HepG2 (cell line): ENCODE measurements at regions not wholly inside any gene's neighbourhood (a gene's known extent, or its start where the extent isn't known, plus 50 kb on each side); places are given as distances from the start of the nearest gene placed in this dataset.

Source experiments
- ATAC-seq: fragments of 200-7000 bp; cut with Tn5 transposase; 3 replicates; pipeline ENCODE4 v1.9.1; 2020; ENCODE audit warnings: mild to moderate bottlenecking, moderate library complexity
- BruUV-seq: library from RNA; stranded (reverse); fragments of 400-500 nt; replicated peaks from 2 replicates; lab custom pipeline; 2021; lab: Mats Ljungman, UMichigan
- CTCF ChIA-PET: fragments of 300-600 bp; formaldehyde crosslinking; extraction: SDS; loops from one replicate; lab custom pipeline; 2021; ENCODE audit warnings: low total read pairs, inconsistent platforms, low intra/inter-chr PET ratio; lab: Yijun Ruan, JAX
- POLR2A ChIA-PET: fragments of 350-600 bp; sonication (Branson Sonifier 250); formaldehyde crosslinking; loops from one replicate; lab custom pipeline; 2020; ENCODE audit warnings: antibody characterized with exemption, inconsistent platforms; lab: Yijun Ruan, JAX
- DNase-seq: peaks from one replicate; pipeline ENCODE4 v3.0.0-alpha.2; 2015; ENCODE audit warnings: low spot score
- FAIRE-seq: peaks from 3 replicates; lab custom pipeline; 2011; peaks lifted over from hg19 to GRCh38; lab: Jason Lieb, UNC
- H2AFZ ChIP-seq: one replicate; pipeline ENCODE4 v1.6.1; 2011; ENCODE audit warnings: low read length, inconsistent platforms
- H3K27ac ChIP-seq: fragments of 300-600 bp; 3 replicates; pipeline ENCODE4 v1.8.0; 2011; ENCODE audit warnings: mixed run types, mild to moderate bottlenecking, mixed read lengths, low read length, inconsistent platforms; ENCODE audit not compliant: insufficient read depth; ENCODE audit errors: extremely low read length
- H3K27me3 ChIP-seq, 2 experiments: fragments of 200-600 bp in 1 of 2; 2 replicates in 1 of 2; 3 replicates in 1 of 2; pipeline versions ENCODE4 v1.6.0 to v1.8.0; 2011; ENCODE audit warnings: low read length in 2 of 2, mild to moderate bottlenecking in 2 of 2, moderate library complexity in 2 of 2, inconsistent platforms in 1 of 2; ENCODE audit not compliant: insufficient read depth in 2 of 2, control insufficient read depth in 1 of 2
- H3K36me3 ChIP-seq, 2 experiments: fragments of 200-600 bp in 1 of 2; replicated peaks in 1 of 2; 2 replicates in 1 of 2; 3 replicates in 1 of 2; pipeline versions ENCODE4 v1.5.1 to v1.8.0; 2011; ENCODE audit warnings: low read length in 2 of 2, inconsistent platforms in 1 of 2; ENCODE audit not compliant: insufficient read depth in 2 of 2, control insufficient read depth in 1 of 2
- H3K4me1 ChIP-seq: 2 replicates; pipeline ENCODE4 v1.5.1; 2012; ENCODE audit warnings: low read length, inconsistent platforms; ENCODE audit not compliant: insufficient read depth
- H3K4me2 ChIP-seq: 2 replicates; pipeline ENCODE4 v1.6.0; 2011; ENCODE audit warnings: low read depth, low read length, inconsistent platforms
- H3K4me3 ChIP-seq, 3 experiments: fragments of 200-600 bp in 1 of 3; sonication (generic), shearing (Covaris generic) in 1 of 3; replicated peaks in 1 of 3; 2 replicates each; pipeline ENCODE4 v1.5.1; 2011 to 2016; ENCODE audit warnings: low read length in 3 of 3, inconsistent platforms in 2 of 3, low read depth in 2 of 3, mild to moderate bottlenecking in 2 of 3, control low read depth in 1 of 3, mixed read lengths in 1 of 3; ENCODE audit not compliant: insufficient read depth in 1 of 3
- H3K79me2 ChIP-seq: one replicate; pipeline ENCODE4 v1.6.1; 2011; ENCODE audit warnings: low read length, inconsistent platforms; ENCODE audit not compliant: insufficient read depth
- H3K9ac ChIP-seq: 2 replicates; pipeline ENCODE4 v1.6.0; 2011; ENCODE audit warnings: mild to moderate bottlenecking, low read depth, low read length, inconsistent platforms; ENCODE audit not compliant: insufficient read depth
- H3K9me3 ChIP-seq: 2 replicates; pipeline ENCODE4 v1.5.1; 2012; ENCODE audit warnings: mild to moderate bottlenecking, low read length
- H4K20me1 ChIP-seq: 2 replicates; pipeline ENCODE4 v1.6.0; 2011; ENCODE audit warnings: inconsistent platforms, mild to moderate bottlenecking, low read length, moderate library complexity; ENCODE audit not compliant: insufficient read depth
- ADNP ChIP-seq: sonication (generic); formaldehyde crosslinking; IDR thresholded peaks from 2 replicates; pipeline ENCODE4 v1.4.0; 2020; ENCODE audit warnings: missing genetic modification reagents
- ARNT2 ChIP-seq: sonication (generic); formaldehyde crosslinking; IDR thresholded peaks from 2 replicates; pipeline ENCODE4 v1.8.0; 2022; ENCODE audit warnings: mild to moderate bottlenecking, low read depth, missing genetic modification reagents, moderate library complexity
- FOSL2 ChIP-seq: sonication (generic); formaldehyde crosslinking; IDR thresholded peaks from 2 replicates; pipeline ENCODE4 v1.4.0; 2020; ENCODE audit warnings: missing genetic modification reagents
- POLR2G ChIP-seq: fragments of 200-400 bp; formaldehyde crosslinking; IDR thresholded peaks from 2 replicates; pipeline ENCODE4 v1.6.1; 2018; ENCODE audit warnings: mild to moderate bottlenecking, low read depth, low read length, moderate library complexity
- RFX1 ChIP-seq: fragments of 450-650 bp; IDR thresholded peaks from 2 replicates; pipeline ENCODE4 v1.6.1; 2017
- SAP130 ChIP-seq: IDR thresholded peaks from 2 replicates; pipeline ENCODE4 v1.6.1; 2016; ENCODE audit warnings: low read depth
- ZNF646 ChIP-seq: sonication (generic); formaldehyde crosslinking; IDR thresholded peaks from 2 replicates; pipeline ENCODE4 v1.9.0; 2021; ENCODE audit warnings: mild to moderate bottlenecking, missing genetic modification reagents
- WGBS: methylation state at CpG from one replicate; pipeline ENCODE4 v1.1.6; 2017; ENCODE audit warnings: low lambda C conversion rate; 5-methylcytosine and 5-hydroxymethylcytosine counted together
- in situ Hi-C: cut with HindIII; loops from 2 replicates; pipeline ENCODE4 v1.10.0; 2017; ENCODE audit warnings: low pct_unique_long_range_greater_than_20kb; ENCODE audit not compliant: extremely low pct_ligation_motif_present
- intact Hi-C: fragments of 100-400 bp; cut with micrococcal nuclease; formaldehyde crosslinking; loops from one replicate; pipeline ENCODE4 v1.10.0; 2022; ENCODE audit not compliant: unreplicated experiment
- TF ChIP-seq, protein P1 (sequence below): sonication (generic); formaldehyde crosslinking; IDR thresholded peaks from 2 replicates; pipeline ENCODE4 v1.8.0; 2022; ENCODE audit warnings: mild to moderate bottlenecking, missing genetic modification reagents, borderline replicate concordance

DNA sequence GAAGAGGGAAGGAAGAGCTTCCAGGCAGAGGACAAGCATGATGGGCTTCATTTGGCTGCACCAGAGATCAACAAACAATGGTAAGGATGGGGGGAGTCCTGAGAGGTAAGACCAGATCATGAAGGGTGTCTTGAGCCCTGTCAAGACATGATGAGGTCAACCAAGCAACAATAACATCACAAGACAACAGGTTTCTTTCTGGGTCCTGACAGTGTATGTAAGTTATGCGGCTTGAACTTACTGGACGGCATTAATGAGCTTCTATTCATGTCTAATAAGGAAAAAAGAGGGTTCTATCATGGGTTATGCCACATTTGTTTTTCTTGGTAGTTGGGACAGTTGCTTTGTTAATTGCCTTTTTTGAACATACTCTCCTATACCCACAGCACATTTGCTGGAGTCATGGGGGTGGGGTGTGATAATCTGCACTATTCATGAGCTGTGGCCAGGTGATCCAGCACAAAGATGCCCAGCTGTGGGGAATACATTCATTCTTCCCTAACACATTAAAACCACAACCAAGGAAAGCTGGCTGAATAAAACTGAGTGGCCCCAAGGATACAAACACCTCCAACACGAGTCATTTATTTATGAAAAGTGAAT is 168.8 kb upstream of the KLF14 start:
- no peak for ATAC-seq
- H3K4me1 ChIP-seq = peaks cover 99% of the 10 kb centered on the region
- DNase-seq = no peak
- WGBS = 94% methylated on average over 3 of the region's 3 CpGs
- H3K9ac ChIP-seq = no peak overlapping the region
- H3K27ac ChIP-seq = peak overlapping the region; percentile 78
- intact Hi-C loops (no loop called here), in situ Hi-C loops (no loop called here)
- BruUV-seq = no TSS peak
- H2AFZ ChIP-seq = no peak overlapping the region
- no peaks in the 10 kb centered on the region for H3K9me3 ChIP-seq
- ChIA-PET POLR2A (interaction anchor here (1.5 to 1.7 kb wide), 2 partner anchors 8 to 31 kb away, joined by 3 to 5 read pairs; no protein-coding TSS in a partner anchor), CTCF (no interaction called here)
- H3K4me3 ChIP-seq = no peak overlapping the region
- H3K36me3 ChIP-seq = peaks cover 5 to 10% of the 10 kb centered on the region in 2 experiments
- H4K20me1 ChIP-seq = no peaks in the 10 kb centered on the region
- FAIRE-seq = no peak
- no peak for TF ChIP-seq SAP130 (CRISPR knock-in tag)
- TF ChIP-seq, all 625 proteins: peak for 0
- peaks cover 91% of the 10 kb centered on the region for H3K79me2 ChIP-seq
- no peak overlapping the region for H3K4me2 ChIP-seq
- H3K27me3 ChIP-seq = no peaks in the 10 kb centered on the region

GRCh38 chr7:130903358-130903974 is 169.5 kb upstream of the KLF14 start:
- no peak overlapping the region for H2AFZ ChIP-seq
- H3K27me3 ChIP-seq = no peaks in the 10 kb centered on the region
- ChIA-PET CTCF (no interaction called here), POLR2A (interaction anchor here (0.8 to 2.1 kb wide), 6 partner anchors 8 to 38 kb away, joined by 3 to 11 read pairs (median 6); no protein-coding TSS in a partner anchor)
- DNase-seq (no peak), ATAC-seq (no peak), FAIRE-seq (no peak)
- H3K79me2 ChIP-seq = peaks cover 88% of the 10 kb centered on the region
- no peak overlapping the region for H3K4me3 ChIP-seq
- H3K27ac ChIP-seq = peak overlapping the region; percentile 78
- intact Hi-C loops (no loop called here), in situ Hi-C loops (no loop called here)
- H3K36me3 ChIP-seq = peaks cover 3 to 10% of the 10 kb centered on the region in 2 experiments; a peak in 3 of 5 replicates
- H3K9ac ChIP-seq = peak overlapping the region; percentile 43
- H3K9me3 ChIP-seq = no peaks in the 10 kb centered on the region
- no TSS peak for BruUV-seq
- H3K4me2 ChIP-seq = peak overlapping the region; percentile 50; the same call in 1 of the 2 replicates
- H3K4me1 ChIP-seq = peaks cover 97% of the 10 kb centered on the region
- H4K20me1 ChIP-seq = no peaks in the 10 kb centered on the region
- 84% methylated on average over 8 of the region's 8 CpGs for WGBS
- no peak for TF ChIP-seq ADNP (CRISPR knock-in tag)
- TF ChIP-seq RFX1 = no peak
- no peak; the same call in 1 of the 2 replicates for TF ChIP-seq POLR2G
- no peak for TF ChIP-seq ZNF646
- TF ChIP-seq, protein P1, sequence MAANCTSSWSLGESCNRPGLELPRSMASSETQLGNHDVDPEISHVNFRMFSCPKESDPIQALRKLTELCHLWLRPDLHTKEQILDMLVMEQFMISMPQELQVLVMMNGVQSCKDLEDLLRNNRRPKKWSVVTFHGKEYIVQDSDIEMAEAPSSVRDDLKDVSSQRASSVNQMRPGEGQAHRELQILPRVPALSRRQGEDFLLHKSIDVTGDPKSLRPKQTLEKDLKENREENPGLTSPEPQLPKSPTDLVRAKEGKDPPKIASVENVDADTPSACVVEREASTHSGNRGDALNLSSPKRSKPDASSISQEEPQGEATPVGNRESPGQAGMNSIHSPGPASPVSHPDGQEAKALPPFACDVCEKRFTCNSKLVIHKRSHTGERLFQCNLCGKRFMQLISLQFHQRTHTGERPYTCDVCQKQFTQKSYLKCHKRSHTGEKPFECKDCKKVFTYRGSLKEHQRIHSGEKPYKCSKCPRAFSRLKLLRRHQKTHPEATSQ (CRISPR knock-in tag) = no peak
- TF ChIP-seq ARNT2 (CRISPR knock-in tag) = no peak
- 0 out of 2 replicates have a peak, but pooled peaks have one; percentile 15 for TF ChIP-seq FOSL2 (CRISPR knock-in tag)
